GM23248 (cell line): ENCODE measurements at regions not wholly inside any gene's neighbourhood (a gene's known extent, or its start where the extent isn't known, plus 50 kb on each side); places are given as distances from the start of the nearest gene placed in this dataset.

Experiments
- DNase-seq: peaks from one replicate; pipeline ENCODE4 v3.0.0-alpha.2; 2015
- H2AFZ ChIP-seq: fragments of 200-600 bp; sonication (generic); 2 replicates; pipeline ENCODE4 v1.6.1; 2016; ENCODE audit warnings: antibody characterized with exemption
- H3F3A ChIP-seq: fragments of 200-600 bp; sonication (generic); 2 replicates; pipeline ENCODE4 v1.6.1; 2016; ENCODE audit warnings: mild to moderate bottlenecking, antibody characterized with exemption, mixed run types; ENCODE audit not compliant: insufficient read depth
- H3K27ac ChIP-seq: fragments of 200-600 bp; sonication (generic); 2 replicates; pipeline ENCODE4 v1.5.1; 2016; ENCODE audit warnings: mild to moderate bottlenecking
- H3K27me3 ChIP-seq: fragments of 200-600 bp; sonication (generic); replicated peaks from 2 replicates; pipeline ENCODE4 v1.6.1; 2016; ENCODE audit warnings: mild to moderate bottlenecking; ENCODE audit not compliant: insufficient read depth
- H3K36me3 ChIP-seq: fragments of 200-600 bp; sonication (generic); 2 replicates; pipeline ENCODE4 v1.6.1; 2016; ENCODE audit warnings: low read depth, mild to moderate bottlenecking
- H3K4me1 ChIP-seq: fragments of 200-600 bp; sonication (generic); 2 replicates; pipeline ENCODE4 v1.6.1; 2016; ENCODE audit warnings: mild to moderate bottlenecking; ENCODE audit not compliant: insufficient read depth
- H3K4me2 ChIP-seq: fragments of 200-600 bp; sonication (generic); one replicate; pipeline ENCODE4 v1.6.1; 2016; ENCODE audit warnings: mild to moderate bottlenecking; ENCODE audit not compliant: unreplicated experiment
- H3K4me3 ChIP-seq: fragments of 200-600 bp; sonication (generic); 2 replicates; pipeline ENCODE4 v1.5.1; 2016; ENCODE audit warnings: mild to moderate bottlenecking
- H3K79me2 ChIP-seq: fragments of 200-600 bp; sonication (generic); 2 replicates; pipeline ENCODE4 v1.6.1; 2016; ENCODE audit warnings: mild to moderate bottlenecking; ENCODE audit not compliant: insufficient read depth
- H3K9ac ChIP-seq: fragments of 200-600 bp; sonication (generic); 2 replicates; pipeline ENCODE4 v1.6.1; 2016; ENCODE audit warnings: mild to moderate bottlenecking
- H3K9me2 ChIP-seq: fragments of 200-600 bp; sonication (generic); 2 replicates; pipeline ENCODE4 v1.6.1; 2016; ENCODE audit warnings: mixed run types, mild to moderate bottlenecking, moderate library complexity; ENCODE audit not compliant: insufficient read depth
- H3K9me3 ChIP-seq: fragments of 200-600 bp; sonication (generic); one replicate; pipeline ENCODE4 v1.6.1; 2017; ENCODE audit warnings: low read depth
- H4K20me1 ChIP-seq: fragments of 200-600 bp; sonication (generic); 2 replicates; pipeline ENCODE4 v1.6.0; 2016; ENCODE audit not compliant: insufficient read depth
- EZH2 ChIP-seq: fragments of 200-600 bp; sonication (generic); IDR thresholded peaks from 2 replicates; pipeline ENCODE4 v1.6.1; 2018; ENCODE audit warnings: antibody characterized with exemption, mild to moderate bottlenecking; ENCODE audit not compliant: insufficient read depth, poor library complexity, severe bottlenecking
- EZH2phosphoT487 ChIP-seq: fragments of 200-600 bp; sonication (generic); IDR thresholded peaks from 2 replicates; pipeline ENCODE4 v1.6.1; 2018; ENCODE audit warnings: antibody characterized with exemption, moderate library complexity, mild to moderate bottlenecking, low read depth; ENCODE audit not compliant: insufficient read depth
- WGBS, 2 experiments: methylation state at CpG; one replicate each; pipeline ENCODE4 v1.1.6; 2015 to 2017; ENCODE audit warnings: low lambda C conversion rate in 2 of 2, low coverage in 1 of 2; ENCODE audit errors: missing lambda C conversion rate in 2 of 2; 5-methylcytosine and 5-hydroxymethylcytosine counted together
- in situ Hi-C: fragments of 300-500 bp; cut with MboI; formaldehyde crosslinking; loops from 2 replicates; pipeline ENCODE4 v1.15.0; 2020

DNA sequence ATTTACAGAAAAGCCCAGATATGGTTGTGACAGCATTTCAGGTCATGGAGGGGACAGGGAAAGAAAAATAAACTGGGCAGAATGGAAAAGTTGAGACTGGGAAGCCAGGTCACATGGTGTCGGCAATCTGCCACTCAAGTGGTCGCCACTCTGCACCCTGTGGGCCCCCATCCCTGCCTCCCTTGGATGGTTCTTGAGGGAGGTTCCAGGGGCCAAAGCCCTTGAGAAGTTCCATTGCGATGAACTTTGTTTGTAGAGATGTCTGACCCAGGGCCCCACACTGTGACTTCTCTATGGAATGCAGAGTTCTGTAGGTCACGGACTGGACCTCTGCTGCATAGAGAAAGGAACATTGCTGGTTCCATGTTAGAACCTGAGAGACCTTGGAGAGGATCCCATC is 105.7 kb upstream of the SLC14A2 start:
- H4K20me1 ChIP-seq: no peaks in the 10 kb centered on the region
- in situ Hi-C loops: no loop called here
- H3K79me2 ChIP-seq: no peaks in the 10 kb centered on the region
- no peaks in the 10 kb centered on the region for H3K36me3 ChIP-seq
- H3K4me3 ChIP-seq: no peak overlapping the region
- no peak overlapping the region for H3K27ac ChIP-seq
- H3K9me2 ChIP-seq: no peaks in the 10 kb centered on the region
- no peak overlapping the region for H3K4me2 ChIP-seq
- WGBS, 2 experiments: 44 to 52% methylated on average over 4 of the region's 4 CpGs
- no peak for TF ChIP-seq EZH2
- no peak for TF ChIP-seq EZH2phosphoT487
- H3K27me3 ChIP-seq: peaks cover 23% of the 10 kb centered on the region
- no peaks in the 10 kb centered on the region for H3K4me1 ChIP-seq
- DNase-seq: no peak
- no peaks in the 10 kb centered on the region for H3K9me3 ChIP-seq
- no peaks in the 10 kb centered on the region for H3F3A ChIP-seq
- no peak overlapping the region for H2AFZ ChIP-seq
- no peak overlapping the region for H3K9ac ChIP-seq

DNA sequence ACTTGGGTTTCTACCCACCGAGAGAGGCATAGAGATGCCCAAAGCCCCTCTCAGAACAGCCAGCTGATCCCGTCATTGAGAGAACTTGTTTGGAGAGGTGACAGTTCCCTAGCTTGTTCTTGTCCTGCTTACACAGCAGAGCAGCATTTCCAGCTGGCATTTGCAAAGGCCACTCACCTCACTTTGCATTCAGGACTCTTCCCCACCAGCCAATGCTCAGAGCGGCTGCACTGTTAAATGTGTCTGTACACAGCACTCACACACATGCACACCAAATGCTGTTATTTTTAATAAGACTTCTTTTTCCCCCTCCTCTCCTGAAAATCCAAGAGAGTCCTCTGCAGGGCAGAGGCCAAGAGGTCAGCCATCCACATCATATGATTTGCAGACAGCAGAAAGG is 104.6 kb upstream of the SLC14A2 start:
- H2AFZ ChIP-seq: no peak overlapping the region
- 36% methylated on average over 3 of the region's 3 CpGs for WGBS, 2 experiments

GRCh38 chr18:45512363-45512953 is 102.8 kb upstream of the SLC14A2 start:
- TF ChIP-seq EZH2phosphoT487 (no peak), EZH2 (no peak)
- Histone ChIP-seq H3K4me3 (no peak overlapping the region), H3K4me2 (no peak overlapping the region)

More for the DNA sequence above, 104.6 kb upstream of the SLC14A2 start:
- no peak for DNase-seq
- H3K27me3 ChIP-seq: peaks cover 13% of the 10 kb centered on the region
- H3K4me2 ChIP-seq: no peak overlapping the region
- H4K20me1 ChIP-seq: no peaks in the 10 kb centered on the region
- in situ Hi-C loops: no loop called here
- H3K27ac ChIP-seq: no peak overlapping the region
- no peaks in the 10 kb centered on the region for H3K79me2 ChIP-seq
- H3K9me3 ChIP-seq: no peaks in the 10 kb centered on the region
- no peak overlapping the region for H3K9ac ChIP-seq
- no peak for TF ChIP-seq EZH2
- no peak for TF ChIP-seq EZH2phosphoT487
- no peaks in the 10 kb centered on the region for H3K36me3 ChIP-seq
- no peaks in the 10 kb centered on the region for H3F3A ChIP-seq
- H3K4me1 ChIP-seq: no peaks in the 10 kb centered on the region
- H3K9me2 ChIP-seq: no peaks in the 10 kb centered on the region
- H3K4me3 ChIP-seq: no peak overlapping the region

DNA sequence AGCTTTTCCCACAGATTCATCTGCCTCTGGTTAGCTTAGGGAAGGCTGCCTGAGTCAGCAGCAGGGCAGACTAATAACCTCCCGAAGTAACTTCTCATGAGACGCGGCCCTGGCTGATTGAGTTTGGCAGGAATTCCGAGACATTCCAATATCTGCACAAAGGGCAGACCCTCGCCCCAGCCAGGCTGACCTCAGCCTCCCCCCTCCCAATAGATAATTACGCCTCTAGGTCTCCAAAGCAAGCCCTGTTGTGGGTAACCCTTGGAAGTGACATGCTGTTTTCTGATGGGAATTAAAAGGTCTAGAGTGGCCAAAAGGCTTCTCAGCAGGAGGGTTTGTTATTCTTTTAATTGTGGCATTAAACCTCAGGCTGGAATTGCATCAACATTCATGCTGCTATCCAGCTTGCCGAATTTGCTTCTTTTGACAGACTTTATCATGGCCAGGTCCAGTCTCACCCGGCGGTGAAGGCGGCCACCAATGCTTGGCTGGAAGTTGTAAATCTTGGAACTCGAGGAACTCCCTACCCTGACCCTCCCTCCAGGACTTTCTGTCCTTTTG is 98.0 kb upstream of the SLC14A2 start:
- 15 to 17% methylated on average over 11 of the region's 11 CpGs for WGBS, 2 experiments
- Histone ChIP-seq H3K27me3 (peaks cover 3% of the 10 kb centered on the region), H3K79me2 (no peaks in the 10 kb centered on the region), H3K9ac (0 out of 2 replicates have a peak overlapping the region, but pooled peaks have one; percentile 29), H4K20me1 (no peaks in the 10 kb centered on the region), H3K9me2 (no peaks in the 10 kb centered on the region), H3K4me3 (0 out of 2 replicates have a peak overlapping the region, but pooled peaks have one; percentile 31), H3K4me2 (peak overlapping the region; percentile 49), H2AFZ (peak overlapping the region; percentile 71), H3K27ac (peak overlapping the region; percentile 65), H3K4me1 (peaks cover 52% of the 10 kb centered on the region), H3K9me3 (no peaks in the 10 kb centered on the region), H3F3A (peaks cover 29% of the 10 kb centered on the region), H3K36me3 (no peaks in the 10 kb centered on the region)
- TF ChIP-seq EZH2phosphoT487: no peak
- no peak for TF ChIP-seq EZH2
- peak; percentile 86 for DNase-seq
- in situ Hi-C loops: no loop called here

More at GRCh38 chr18:45512363-45512953, 102.8 kb upstream of the SLC14A2 start:
- Histone ChIP-seq H3K9me3 (no peaks in the 10 kb centered on the region), H2AFZ (no peak overlapping the region), H3K79me2 (no peaks in the 10 kb centered on the region), H4K20me1 (no peaks in the 10 kb centered on the region), H3K4me1 (peaks cover 12% of the 10 kb centered on the region), H3K36me3 (no peaks in the 10 kb centered on the region), H3F3A (peaks cover 8% of the 10 kb centered on the region; the same call in 1 of the 2 replicates), H3K9me2 (no peaks in the 10 kb centered on the region), H3K27ac (no peak overlapping the region), H3K27me3 (peaks cover 13% of the 10 kb centered on the region), H3K9ac (no peak overlapping the region)
- no peak for DNase-seq
- 49 to 50% methylated on average over 5 of the region's 5 CpGs for WGBS, 2 experiments
- in situ Hi-C loops: no loop called here
